ENCODE measurements at regions not wholly inside any gene's neighbourhood (a gene's known extent, or its start where the extent isn't known, plus 50 kb on each side); places are given as distances from the start of the nearest gene placed in this dataset.
"Not testable (repeated sequence)": the region's sequence is repeated elsewhere in the genome, so short reads cannot be mapped to it uniquely, and the experiment has no call there.

DNA sequence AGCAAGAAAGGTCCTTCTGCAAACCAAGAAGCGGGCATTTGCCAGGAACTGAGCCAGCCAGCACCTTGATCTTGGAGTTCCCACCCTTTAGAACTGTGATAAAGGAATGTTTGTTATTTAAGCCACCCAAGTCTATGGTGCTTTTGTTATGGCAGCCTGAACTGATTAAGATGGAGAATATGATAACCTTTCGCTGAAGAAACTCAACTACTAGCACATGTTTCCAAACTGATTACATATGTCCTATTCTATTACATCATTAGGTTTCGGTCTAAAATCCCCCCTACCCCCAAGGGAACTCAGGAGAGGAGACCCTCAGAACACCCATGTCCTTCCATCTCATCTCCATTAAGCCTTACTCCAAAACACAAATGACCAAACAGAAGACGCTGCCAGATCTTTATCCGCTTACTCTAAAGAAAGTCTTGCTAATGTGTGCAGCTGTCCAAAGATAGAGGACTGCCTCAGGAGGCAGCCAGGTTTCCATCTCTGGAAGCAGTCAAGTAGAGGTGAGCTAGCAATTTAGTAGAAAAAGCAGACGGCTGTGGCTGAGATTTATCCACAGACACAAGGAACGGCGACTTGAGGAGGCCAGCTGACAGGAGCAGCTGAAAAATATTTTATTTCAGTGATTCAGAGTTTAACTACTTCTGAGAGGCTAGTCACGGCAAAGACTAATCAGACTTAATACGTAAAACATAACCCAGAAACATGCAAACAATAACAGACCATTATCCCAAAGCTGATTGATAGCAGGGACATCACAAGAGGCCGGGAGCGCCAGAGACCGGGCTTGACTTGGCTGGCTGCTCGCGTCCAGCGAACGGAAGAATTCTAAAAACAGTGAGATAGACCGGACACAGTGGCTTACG, 611.4 kb upstream of the CDH5 start:
- DNase-seq = no peak
- no peak overlapping the region for H3K4me3 Mint-ChIP-seq
- H3K36me3 Mint-ChIP-seq (ENCODE audit: low read depth) = no peaks in the 10 kb centered on the region
- H3K27ac Mint-ChIP-seq = no peak overlapping the region
- ChIA-PET CTCF (no interaction called here), POLR2A (no interaction called here)
- no peaks in the 10 kb centered on the region for H3K27me3 Mint-ChIP-seq
- H3K9me3 Mint-ChIP-seq = peaks cover 3% of the 10 kb centered on the region
- H3K4me1 Mint-ChIP-seq = no peaks in the 10 kb centered on the region

DNA sequence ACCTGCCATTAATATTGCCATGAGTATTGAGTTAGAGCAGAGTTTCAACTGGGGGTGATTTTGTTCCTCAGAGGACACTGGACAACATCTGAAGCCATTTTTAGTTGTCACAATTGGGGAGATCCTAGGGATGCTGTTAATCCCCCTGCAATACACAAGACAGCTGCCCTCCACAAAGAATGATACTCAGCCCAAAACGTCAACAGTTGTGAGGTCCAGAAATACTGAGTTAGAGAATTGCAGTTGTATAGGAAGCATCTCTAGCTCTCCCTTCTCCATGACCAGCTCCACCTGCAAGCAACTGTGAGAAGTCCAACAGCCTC, 614.0 kb upstream of the CDH5 start:
- ChIA-PET CTCF (no interaction called here), POLR2A (no interaction called here)
- Mint-ChIP-seq H3K4me3 (no peak overlapping the region), H3K4me1 (no peaks in the 10 kb centered on the region), H3K9me3 (no peaks in the 10 kb centered on the region), H3K27ac (no peak overlapping the region), H3K27me3 (no peaks in the 10 kb centered on the region), H3K36me3 (ENCODE audit: low read depth) (no peaks in the 10 kb centered on the region)
- DNase-seq = no peak

DNA sequence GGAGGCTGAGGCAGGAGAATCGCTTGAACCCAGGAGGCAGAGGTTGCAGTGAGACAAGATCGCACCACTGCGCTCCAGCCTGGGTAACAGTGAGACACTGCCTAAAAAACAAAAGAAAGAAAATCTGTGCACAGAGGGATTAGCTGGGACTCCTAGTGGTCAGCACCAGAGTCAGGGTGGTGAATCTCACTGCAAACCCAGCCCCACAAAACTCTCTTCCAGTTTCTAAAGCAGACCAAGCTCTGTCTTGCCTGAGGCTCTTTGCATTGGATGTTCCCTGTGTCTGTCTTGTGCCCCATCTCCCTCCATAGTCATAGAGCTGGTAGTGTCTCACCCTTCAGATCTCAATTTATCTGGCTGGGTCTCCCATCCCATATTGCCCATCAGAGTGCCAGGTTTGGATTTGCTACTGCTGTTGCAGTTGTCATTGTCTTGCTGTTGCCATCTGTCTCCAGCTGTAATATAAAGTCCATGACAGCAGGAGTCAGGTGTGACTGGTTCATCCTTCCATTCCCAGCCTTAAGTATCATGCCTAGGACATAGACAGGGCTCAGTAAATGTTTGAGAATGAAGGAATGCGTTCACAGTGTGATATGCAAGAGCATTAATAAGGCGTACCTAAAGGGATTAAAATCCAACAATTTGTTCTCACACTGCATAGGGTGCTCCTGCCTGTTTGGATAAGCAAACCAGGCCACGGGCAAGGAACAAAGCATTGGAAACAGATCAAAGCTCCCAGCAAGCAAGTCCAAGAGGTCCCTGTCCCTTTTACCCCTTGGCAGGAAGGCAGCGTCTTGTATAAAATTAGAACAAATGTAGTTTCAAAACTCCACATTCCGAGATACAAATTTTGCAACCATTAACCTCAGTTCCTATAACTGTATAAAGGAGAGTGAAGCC, 614.6 kb upstream of the CDH5 start:
- no peaks in the 10 kb centered on the region for H3K36me3 Mint-ChIP-seq (ENCODE audit: low read depth)
- POLR2A ChIA-PET = no interaction called here
- H3K9me3 Mint-ChIP-seq = no peaks in the 10 kb centered on the region
- CTCF ChIA-PET = no interaction called here
- DNase-seq = no peak
- no peak overlapping the region for H3K4me3 Mint-ChIP-seq
- H3K27ac Mint-ChIP-seq = no peak overlapping the region
- no peaks in the 10 kb centered on the region for H3K27me3 Mint-ChIP-seq
- H3K4me1 Mint-ChIP-seq = no peaks in the 10 kb centered on the region

DNA sequence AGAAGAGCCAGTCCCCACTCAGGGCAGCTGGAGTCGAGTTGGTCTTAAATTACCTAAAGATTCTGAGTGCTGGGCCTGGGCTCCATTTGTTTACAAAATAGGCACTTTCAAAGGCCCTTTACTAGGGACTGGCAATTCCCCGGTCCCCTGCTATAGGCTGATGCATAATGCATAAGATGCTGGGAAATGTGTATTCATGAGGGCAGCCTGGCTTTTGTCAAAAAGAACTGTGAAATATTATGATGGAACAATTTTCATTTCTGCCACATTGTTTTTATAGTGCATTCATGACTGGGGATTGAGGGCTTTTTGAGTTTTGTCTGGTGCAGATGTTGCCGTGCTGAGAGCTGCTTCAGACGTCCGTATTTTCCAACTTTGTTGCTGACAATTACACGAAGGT, 617.0 kb upstream of the CDH5 start:
- no peak overlapping the region for H3K27ac Mint-ChIP-seq
- ChIA-PET POLR2A (no interaction called here), CTCF (no interaction called here)
- no peaks in the 10 kb centered on the region for H3K36me3 Mint-ChIP-seq (ENCODE audit: low read depth)
- H3K4me3 Mint-ChIP-seq = no peak overlapping the region
- no peaks in the 10 kb centered on the region for H3K27me3 Mint-ChIP-seq
- H3K4me1 Mint-ChIP-seq = no peaks in the 10 kb centered on the region
- no peaks in the 10 kb centered on the region for H3K9me3 Mint-ChIP-seq
- DNase-seq = no peak

DNA sequence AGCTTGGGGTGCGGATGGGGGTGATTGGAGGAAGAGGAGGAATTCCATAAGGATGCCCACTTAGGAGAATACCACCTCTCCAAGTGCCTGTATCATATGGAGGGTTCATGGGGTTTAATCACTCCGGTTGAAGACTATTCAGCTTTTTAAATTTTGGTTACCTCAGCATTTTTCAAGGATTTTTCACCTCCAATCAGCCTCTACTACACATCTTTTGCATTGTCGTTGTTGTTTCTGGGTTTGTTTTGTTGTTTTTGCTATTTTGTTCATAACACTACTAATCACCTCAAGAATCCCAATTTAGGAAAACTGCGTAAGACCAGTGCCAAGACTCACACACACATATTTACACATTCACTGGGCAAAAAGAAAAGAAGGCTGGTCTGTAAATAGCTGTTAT, 619.5 kb upstream of the CDH5 start:
- Mint-ChIP-seq H3K9me3 (peaks cover 3% of the 10 kb centered on the region), H3K4me3 (no peak overlapping the region), H3K27ac (no peak overlapping the region), H3K4me1 (no peaks in the 10 kb centered on the region), H3K36me3 (ENCODE audit: low read depth) (no peaks in the 10 kb centered on the region), H3K27me3 (no peaks in the 10 kb centered on the region)
- CTCF ChIA-PET = no interaction called here
- POLR2A ChIA-PET = no interaction called here
- no peak for DNase-seq

DNA sequence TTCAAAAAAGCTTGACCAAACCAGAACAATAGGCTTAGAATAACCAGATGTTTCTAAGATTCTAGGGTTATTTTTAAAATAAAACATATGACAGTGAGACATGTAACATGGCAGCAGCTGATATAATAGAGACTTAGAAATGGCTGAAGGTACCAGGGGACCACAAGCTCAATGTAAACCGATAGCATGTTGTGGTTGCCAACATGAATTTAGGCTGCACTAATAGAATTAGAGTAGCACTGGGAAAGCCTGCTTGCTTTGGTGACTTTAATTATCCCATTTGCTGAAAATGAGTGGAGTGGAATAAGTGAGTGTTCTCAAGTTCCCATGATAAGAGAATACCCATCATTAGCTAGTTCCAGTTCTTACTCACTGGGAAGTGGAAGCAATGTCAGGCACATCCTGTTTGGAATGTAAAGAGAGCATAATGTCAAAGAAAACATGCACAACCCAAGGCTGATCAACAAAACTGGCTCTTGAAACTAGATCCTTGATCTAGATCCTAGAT, 621.2 kb upstream of the CDH5 start:
- ChIA-PET CTCF (no interaction called here), POLR2A (no interaction called here)
- H3K4me3 Mint-ChIP-seq = no peak overlapping the region
- H3K36me3 Mint-ChIP-seq (ENCODE audit: low read depth) = no peaks in the 10 kb centered on the region
- H3K27me3 Mint-ChIP-seq = no peaks in the 10 kb centered on the region
- H3K27ac Mint-ChIP-seq = no peak overlapping the region
- DNase-seq = no peak
- peaks cover 3% of the 10 kb centered on the region for H3K9me3 Mint-ChIP-seq
- H3K4me1 Mint-ChIP-seq = no peaks in the 10 kb centered on the region

DNA sequence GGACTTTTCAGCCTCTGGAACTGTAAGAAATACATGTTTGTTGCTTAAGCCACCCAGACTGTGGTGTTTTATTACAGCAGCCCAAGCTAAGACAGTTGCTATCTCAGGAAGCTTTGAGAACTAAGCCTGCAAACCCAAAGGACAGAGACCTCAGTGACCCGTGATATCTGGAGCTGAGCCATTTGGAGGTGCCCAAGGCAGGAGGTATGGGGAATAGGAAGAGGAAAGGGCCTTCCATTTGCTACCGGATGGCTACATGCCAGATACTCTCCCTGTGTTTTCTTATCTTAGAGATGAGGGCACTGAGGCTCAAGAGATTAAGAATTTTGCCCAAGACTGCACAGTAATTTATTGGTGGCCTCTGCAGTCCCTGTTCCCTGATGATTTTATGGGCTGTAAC, 622.1 kb upstream of the CDH5 start:
- Mint-ChIP-seq H3K36me3 (ENCODE audit: low read depth) (no peaks in the 10 kb centered on the region), H3K4me3 (no peak overlapping the region), H3K27me3 (no peaks in the 10 kb centered on the region), H3K9me3 (peaks cover 6% of the 10 kb centered on the region), H3K27ac (no peak overlapping the region), H3K4me1 (no peaks in the 10 kb centered on the region)
- no peak for DNase-seq
- ChIA-PET POLR2A (no interaction called here), CTCF (no interaction called here)

DNA sequence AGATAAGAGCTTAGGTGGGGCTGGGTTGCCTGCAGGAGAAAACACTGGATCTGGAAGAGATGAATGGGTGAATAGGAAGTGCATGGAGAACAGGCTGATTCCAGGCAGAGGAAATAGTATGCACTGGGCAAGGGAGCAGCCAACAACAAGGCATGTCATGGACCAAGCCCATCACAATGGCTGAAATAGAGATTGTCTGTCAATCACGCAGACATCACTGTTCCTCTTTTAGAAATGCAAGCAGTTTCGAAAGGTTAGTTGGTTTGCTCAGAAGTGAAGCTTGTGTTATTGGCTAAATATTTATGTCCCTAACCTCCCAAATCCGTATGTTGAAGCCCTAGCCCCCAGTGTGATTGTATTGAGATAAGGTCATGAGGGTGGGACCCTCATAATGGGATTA, 621.7 kb upstream of the CDH11 start:
- Mint-ChIP-seq H3K4me3 (no peak overlapping the region), H3K9me3 (peaks cover 6% of the 10 kb centered on the region)

DNA sequence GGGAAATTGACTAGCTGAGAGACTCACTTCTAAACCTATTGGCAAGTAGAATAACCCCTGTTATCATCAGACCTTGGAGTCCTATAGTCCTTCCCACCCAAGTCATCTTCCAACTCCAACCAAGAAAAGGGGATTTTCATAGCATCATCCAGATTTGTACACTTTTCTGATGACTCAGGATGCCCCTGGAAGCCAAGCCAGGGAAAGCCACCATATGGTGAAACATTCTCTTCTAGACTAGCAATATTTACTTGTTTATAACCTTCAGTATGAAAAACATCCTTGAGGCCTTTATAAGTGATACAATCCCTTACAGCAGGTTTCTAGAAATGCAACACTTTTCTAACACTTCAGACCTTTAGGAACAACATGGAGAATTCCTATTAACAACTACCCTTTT, 618.8 kb upstream of the CDH11 start:
- CTCF ChIA-PET = no interaction called here
- POLR2A ChIA-PET = no interaction called here
- peaks cover 6% of the 10 kb centered on the region for H3K9me3 Mint-ChIP-seq
- H3K27ac Mint-ChIP-seq = no peak overlapping the region
- H3K36me3 Mint-ChIP-seq (ENCODE audit: low read depth) = no peaks in the 10 kb centered on the region
- no peak for DNase-seq
- no peaks in the 10 kb centered on the region for H3K27me3 Mint-ChIP-seq
- H3K4me3 Mint-ChIP-seq = no peak overlapping the region
- no peaks in the 10 kb centered on the region for H3K4me1 Mint-ChIP-seq

More for the DNA sequence above, 621.7 kb upstream of the CDH11 start:
- Mint-ChIP-seq H3K4me1 (no peaks in the 10 kb centered on the region), H3K36me3 (ENCODE audit: low read depth) (no peaks in the 10 kb centered on the region), H3K27ac (no peak overlapping the region), H3K27me3 (no peaks in the 10 kb centered on the region)
- CTCF ChIA-PET = no interaction called here
- POLR2A ChIA-PET = no interaction called here
- DNase-seq = no peak

DNA sequence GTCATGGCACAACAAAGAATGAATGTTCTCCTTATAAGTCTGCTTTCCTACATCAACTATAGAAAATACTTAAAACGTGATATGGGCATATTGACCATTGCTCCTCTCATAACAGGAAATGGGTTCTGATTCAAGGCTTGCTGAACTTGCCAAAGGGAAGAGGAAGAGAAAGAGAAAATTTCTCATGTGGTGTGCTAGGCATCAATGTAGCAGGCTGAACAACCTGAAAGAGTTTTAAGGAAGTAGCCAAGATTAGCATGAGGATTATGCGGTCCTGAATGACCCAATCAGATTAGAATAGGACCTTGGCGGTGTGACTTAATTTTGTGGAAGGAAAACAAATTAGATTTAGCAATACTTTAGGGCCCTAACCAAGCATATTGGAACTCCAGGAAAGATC, 617.7 kb upstream of the CDH11 start:
- Mint-ChIP-seq H3K9me3 (peaks cover 6% of the 10 kb centered on the region), H3K4me3 (no peak overlapping the region), H3K4me1 (no peaks in the 10 kb centered on the region), H3K27ac (no peak overlapping the region), H3K27me3 (no peaks in the 10 kb centered on the region), H3K36me3 (ENCODE audit: low read depth) (no peaks in the 10 kb centered on the region)
- ChIA-PET CTCF (no interaction called here), POLR2A (no interaction called here)
- DNase-seq = no peak

DNA sequence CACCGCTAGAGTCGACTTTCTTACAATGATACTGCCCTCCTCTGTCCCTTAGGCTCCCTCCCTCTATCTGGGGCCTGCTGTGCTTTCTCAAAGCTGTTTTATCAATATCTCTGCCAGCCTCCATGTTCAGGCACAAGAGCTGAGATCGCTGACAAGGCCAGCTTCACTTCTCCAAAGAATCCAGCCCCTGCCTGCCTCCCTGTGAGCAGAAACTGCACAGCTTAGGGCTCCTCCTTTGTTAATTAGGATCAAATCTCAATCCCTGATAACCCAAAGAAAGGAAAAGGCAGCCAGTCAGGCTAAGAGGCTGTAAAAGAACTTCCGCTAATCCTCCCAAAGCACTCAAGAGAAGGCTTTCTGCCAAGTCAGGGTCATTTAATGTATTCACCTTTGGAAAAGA, 616.0 kb upstream of the CDH11 start:
- DNase-seq = no peak
- Mint-ChIP-seq H3K9me3 (peaks cover 3% of the 10 kb centered on the region), H3K36me3 (ENCODE audit: low read depth) (no peaks in the 10 kb centered on the region), H3K4me1 (no peaks in the 10 kb centered on the region), H3K27ac (no peak overlapping the region), H3K27me3 (no peaks in the 10 kb centered on the region), H3K4me3 (no peak overlapping the region)
- ChIA-PET POLR2A (no interaction called here), CTCF (no interaction called here)

DNA sequence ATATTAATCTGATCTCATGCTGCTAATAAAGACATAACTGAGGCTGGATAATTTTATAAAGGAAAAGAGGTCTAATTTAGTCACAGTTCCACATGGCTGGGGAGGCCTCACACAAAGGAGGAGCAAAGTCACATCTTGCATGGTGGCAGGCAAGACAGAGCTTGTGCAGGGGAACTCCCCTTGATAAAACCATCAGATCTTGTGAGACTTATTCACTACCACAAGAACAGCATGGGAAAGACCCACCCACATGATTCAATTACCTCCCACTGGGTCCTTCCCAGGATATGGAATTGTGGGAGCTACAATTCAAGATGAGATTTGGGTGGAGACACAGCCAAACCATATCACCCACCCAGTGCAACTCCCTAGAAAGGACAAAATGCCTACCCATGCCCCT, 613.8 kb upstream of the CDH11 start:
- H3K36me3 Mint-ChIP-seq (ENCODE audit: low read depth); POLR2A ChIA-PET; H3K27me3 Mint-ChIP-seq; DNase-seq; H3K4me3 Mint-ChIP-seq; CTCF ChIA-PET; H3K4me1 Mint-ChIP-seq; H3K9me3 Mint-ChIP-seq; H3K27ac Mint-ChIP-seq: not testable (repeated sequence)

DNA sequence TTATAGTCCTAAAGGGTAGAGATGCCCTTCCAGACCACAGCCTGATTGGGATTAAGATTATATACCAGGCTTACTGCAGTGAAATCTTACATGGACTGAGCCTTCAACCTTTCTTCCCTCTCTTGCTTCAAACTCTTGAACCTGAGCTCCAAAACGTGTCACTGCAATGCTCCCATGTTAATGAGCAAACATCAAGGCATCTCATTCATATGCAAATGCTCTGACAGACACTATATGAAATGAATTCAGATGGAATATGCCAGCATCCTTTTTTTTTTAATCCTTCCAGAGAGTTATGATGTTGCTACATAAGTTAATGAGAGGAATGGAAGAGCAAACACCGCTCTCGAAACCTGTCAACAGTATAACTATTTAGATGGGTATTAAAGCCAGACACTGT, 611.9 kb upstream of the CDH11 start:
- H3K9me3 Mint-ChIP-seq = peaks cover 3% of the 10 kb centered on the region
- H3K4me1 Mint-ChIP-seq = no peaks in the 10 kb centered on the region
- ChIA-PET CTCF (no interaction called here), POLR2A (no interaction called here)
- H3K27me3 Mint-ChIP-seq = no peaks in the 10 kb centered on the region
- DNase-seq = no peak
- no peak overlapping the region for H3K4me3 Mint-ChIP-seq
- H3K27ac Mint-ChIP-seq = no peak overlapping the region
- no peaks in the 10 kb centered on the region for H3K36me3 Mint-ChIP-seq (ENCODE audit: low read depth)

DNA sequence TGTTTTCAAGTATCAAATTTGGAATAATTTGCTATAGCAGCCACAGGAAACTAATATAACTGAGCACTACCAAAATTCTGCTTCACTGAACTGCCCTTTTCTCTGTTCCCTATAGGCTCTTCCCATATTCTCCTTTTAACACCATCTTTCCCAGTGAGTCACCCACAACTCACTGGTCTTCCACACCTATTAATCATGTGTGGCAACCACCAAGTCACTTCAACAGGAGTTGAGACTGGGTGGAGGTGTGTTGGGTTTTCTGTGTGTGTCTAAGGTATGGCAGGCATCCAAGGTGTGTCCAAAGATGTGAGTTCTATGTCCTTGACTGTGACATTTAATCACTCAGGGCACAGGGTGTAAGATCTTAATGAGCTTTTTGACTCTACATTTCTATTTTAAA, 610.0 kb upstream of the CDH11 start:
- peaks cover 3% of the 10 kb centered on the region for H3K9me3 Mint-ChIP-seq
- H3K4me3 Mint-ChIP-seq = no peak overlapping the region
- no peaks in the 10 kb centered on the region for H3K4me1 Mint-ChIP-seq
- no peak overlapping the region for H3K27ac Mint-ChIP-seq
- no peaks in the 10 kb centered on the region for H3K27me3 Mint-ChIP-seq
- no peak for DNase-seq
- ChIA-PET CTCF (no interaction called here), POLR2A (no interaction called here)
- no peaks in the 10 kb centered on the region for H3K36me3 Mint-ChIP-seq (ENCODE audit: low read depth)

Data from activated CD4-positive, alpha-beta memory T cell treated with anti-CD3 and anti-CD28 coated beads, Interleukin-2, amount 10 ng/mL, durations not matched to agents 7 days and 5 days (primary cell).